B cell (primary cell): ENCODE measurements at regions not wholly inside any gene's neighbourhood (a gene's known extent, or its start where the extent isn't known, plus 50 kb on each side); places are given as distances from the start of the nearest gene placed in this dataset.

Source experiments
- ATAC-seq: fragments of 200-7000 bp; cut with Tn5 transposase; one replicate; pipeline ENCODE4 v1.10.0; 2021; ENCODE audit warnings: low read depth, mild to moderate bottlenecking, moderate number of reproducible peaks, moderate library complexity
- CTCF ChIA-PET: fragments of 350-600 bp; sonication (Branson Sonifier 250); formaldehyde crosslinking; loops from one replicate; lab custom pipeline; 2021; ENCODE audit warnings: antibody characterized with exemption, inconsistent platforms; lab: Charles Lee
- POLR2A ChIA-PET: fragments of 350-600 bp; sonication (Branson Sonifier 250); formaldehyde crosslinking; loops from one replicate; lab custom pipeline; 2021; ENCODE audit warnings: antibody characterized with exemption; lab: Charles Lee
- DNase-seq: peaks from one replicate; pipeline ENCODE4 v3.0.0; 2013
- H2AFZ ChIP-seq: 2 replicates; pipeline ENCODE4 v1.6.1; 2012; ENCODE audit warnings: mild to moderate bottlenecking, low read depth, low read length; ENCODE audit not compliant: insufficient read depth, poor library complexity, severe bottlenecking
- H3K27ac ChIP-seq, 2 donors: 1 replicate in 1 of 2; 2 replicates in 1 of 2; pipeline ENCODE4 v1.5.1; 2012 to 2013; ENCODE audit warnings: low read length in 2 of 2, mild to moderate bottlenecking in 2 of 2, moderate library complexity in 1 of 2
- H3K27me3 ChIP-seq, 4 experiments: fragments of 200-600 bp in 1 of 4; sonication (generic) in 1 of 4; replicated peaks in 1 of 4; 1 replicate in 2 of 4; 2 replicates in 2 of 4; pipeline versions ENCODE4 v1.6.1 to v1.7.0; 2013 to 2016; ENCODE audit warnings: low read length in 3 of 4, mild to moderate bottlenecking in 2 of 4, mixed read lengths in 1 of 4, moderate library complexity in 1 of 4; ENCODE audit not compliant: insufficient read depth in 4 of 4, control insufficient read depth in 3 of 4; ENCODE audit errors: control extremely low read depth in 1 of 4
- H3K36me3 ChIP-seq, 2 experiments: replicated peaks in 1 of 2; 1 replicate in 1 of 2; 2 replicates in 1 of 2; pipeline versions ENCODE4 v1.6.1 to v1.7.1; 2013; ENCODE audit warnings: low read length in 1 of 2; ENCODE audit not compliant: insufficient read depth in 2 of 2, control insufficient read depth in 1 of 2; ENCODE audit errors: control extremely low read depth in 1 of 2, extremely low read depth in 1 of 2
- H3K4me1 ChIP-seq, 2 donors: fragments of 200-600 bp in 1 of 2; sonication (generic) in 1 of 2; 1 replicate in 1 of 2; 2 replicates in 1 of 2; pipeline versions ENCODE4 v1.5.1 to v1.6.1; 2013 to 2017; ENCODE audit warnings: low read length in 2 of 2; ENCODE audit not compliant: control insufficient read depth in 2 of 2, insufficient read depth in 2 of 2
- H3K4me2 ChIP-seq: replicated peaks from 2 replicates; pipeline ENCODE3; 2012; ENCODE audit warnings: mild to moderate bottlenecking, low read depth, low read length; ENCODE audit not compliant: poor library complexity, severe bottlenecking
- H3K4me3 ChIP-seq, 5 experiments: fragments of 200-600 bp in 1 of 5; sonication (generic) in 1 of 5; 1 replicate in 3 of 5; 2 replicates in 2 of 5; pipeline versions ENCODE4 v1.5.1 to v1.7.0; 2011 to 2016; ENCODE audit warnings: low read length in 4 of 5, mild to moderate bottlenecking in 4 of 5, low read depth in 2 of 5, control low read depth in 1 of 5, moderate library complexity in 1 of 5; ENCODE audit not compliant: insufficient read depth in 1 of 5; ENCODE audit errors: control extremely low read depth in 1 of 5, extremely low read depth in 1 of 5
- H3K79me2 ChIP-seq: fragments of 200-600 bp; sonication (generic); one replicate; pipeline ENCODE4 v1.6.0; 2016; ENCODE audit warnings: low read length; ENCODE audit not compliant: control insufficient read depth, insufficient read depth
- H3K9ac ChIP-seq: fragments of 200-600 bp; sonication (generic); 2 replicates; pipeline ENCODE4 v1.6.1; 2017; ENCODE audit warnings: mild to moderate bottlenecking, low read length, moderate library complexity
- H3K9me3 ChIP-seq, 3 donors: one replicate each; pipeline versions ENCODE4 v1.6.1 to v1.7.1; 2013; ENCODE audit warnings: low read length in 2 of 3; ENCODE audit not compliant: control insufficient read depth in 2 of 3, insufficient read depth in 1 of 3; ENCODE audit errors: control extremely low read depth in 1 of 3
- H4K20me1 ChIP-seq: 2 replicates; pipeline ENCODE4 v1.6.0; 2012; ENCODE audit warnings: mild to moderate bottlenecking, low read length; ENCODE audit not compliant: insufficient read depth, control insufficient read depth, poor library complexity, severe bottlenecking
- H3K27ac Mint-ChIP-seq: one replicate; pipeline ENCODE4 v1.8.0; 2021; ENCODE audit warnings: mixed read lengths
- H3K27me3 Mint-ChIP-seq: one replicate; pipeline ENCODE4 v1.8.0; 2021; ENCODE audit warnings: mixed read lengths
- H3K4me1 Mint-ChIP-seq: one replicate; pipeline ENCODE4 v1.8.0; 2021; ENCODE audit warnings: mixed read lengths
- H3K4me3 Mint-ChIP-seq: one replicate; pipeline ENCODE4 v1.8.0; 2021; ENCODE audit warnings: mixed read lengths
- H3K9me3 Mint-ChIP-seq: one replicate; pipeline ENCODE4 v1.8.0; 2022; ENCODE audit warnings: mixed read lengths; ENCODE audit not compliant: insufficient read depth
- CTCF ChIP-seq: fragments of 200-600 bp; IDR thresholded peaks from one replicate; pipeline ENCODE4 v1.8.0; 2022; ENCODE audit warnings: antibody characterized with exemption, mild to moderate bottlenecking
- EZH2 ChIP-seq: IDR thresholded peaks from 2 replicates; pipeline ENCODE4 v1.6.1; 2012; ENCODE audit warnings: borderline replicate concordance, low read depth, mild to moderate bottlenecking, moderate library complexity, low read length; ENCODE audit not compliant: insufficient read depth, poor library complexity, severe bottlenecking
- WGBS: methylation state at CpG from one replicate; pipeline ENCODE4 v1.1.5; 2013; ENCODE audit warnings: missing lambda C conversion rate; ENCODE audit not compliant: insufficient coverage; 5-methylcytosine and 5-hydroxymethylcytosine counted together
- intact Hi-C: fragments of 100-400 bp; cut with micrococcal nuclease; formaldehyde crosslinking; loops from one replicate; pipeline ENCODE4 v1.10.0; 2022

- intact Hi-C loops, result no loop called here
- DNase-seq, result no peak
- H4K20me1 ChIP-seq, result no peaks in the 10 kb centered on the region
- ChIA-PET CTCF (no interaction called here), POLR2A (no interaction called here)
- H3K4me2 ChIP-seq, result no peak overlapping the region
- no peaks in the 10 kb centered on the region for H3K36me3 ChIP-seq
- H3K4me1 Mint-ChIP-seq, result no peaks in the 10 kb centered on the region
- H3K9me3 ChIP-seq, result no peaks in the 10 kb centered on the region
- no peak overlapping the region for H3K4me3 ChIP-seq
- H3K27ac Mint-ChIP-seq, result no peak overlapping the region
- no peak for TF ChIP-seq CTCF
- no peak for TF ChIP-seq EZH2
- H3K27me3 ChIP-seq, result no peaks in the 10 kb centered on the region
- no peak overlapping the region for H3K9ac ChIP-seq
- H3K9me3 Mint-ChIP-seq, result peaks cover 7% of the 10 kb centered on the region
- no peak overlapping the region for H3K27ac ChIP-seq
- no peaks in the 10 kb centered on the region for H3K4me1 ChIP-seq
- H3K79me2 ChIP-seq, result no peaks in the 10 kb centered on the region
- ATAC-seq, result no peak
- no peak overlapping the region for H3K4me3 Mint-ChIP-seq
- no peak overlapping the region for H2AFZ ChIP-seq
- H3K27me3 Mint-ChIP-seq, result no peaks in the 10 kb centered on the region
These were observed 126.0 kb upstream of the TENT5A start for GRCh38 chr6:81878479-81878878.

- Histone ChIP-seq H4K20me1 (no peaks in the 10 kb centered on the region), H3K79me2 (no peaks in the 10 kb centered on the region), H3K27ac (no peak overlapping the region), H3K4me1 (no peaks in the 10 kb centered on the region), H2AFZ (no peak overlapping the region), H3K4me3 (no peak overlapping the region), H3K9me3 (no peaks in the 10 kb centered on the region), H3K27me3 (no peaks in the 10 kb centered on the region), H3K4me2 (no peak overlapping the region), H3K9ac (no peak overlapping the region), H3K36me3 (no peaks in the 10 kb centered on the region)
- ChIA-PET CTCF (no interaction called here), POLR2A (no interaction called here)
- Mint-ChIP-seq H3K9me3 (peaks cover 13% of the 10 kb centered on the region), H3K4me3 (no peak overlapping the region), H3K27me3 (no peaks in the 10 kb centered on the region), H3K4me1 (no peaks in the 10 kb centered on the region), H3K27ac (no peak overlapping the region)
- intact Hi-C loops, result no loop called here
- WGBS, result no CpG with 5 or more reads among the region's 1 CpG
- no peak for TF ChIP-seq CTCF
- no peak for TF ChIP-seq EZH2
- ATAC-seq (no peak), DNase-seq (no peak)
These were observed 124.5 kb upstream of the TENT5A start for GRCh38 chr6:81876971-81877370.
